ENCODE measurements at regions not wholly inside any gene's neighbourhood (a gene's known extent, or its start where the extent isn't known, plus 50 kb on each side); places are given as distances from the start of the nearest gene placed in this dataset.
"Not testable (repeated sequence)": the region's sequence is repeated elsewhere in the genome, so short reads cannot be mapped to it uniquely, and the experiment has no call there.

DNA sequence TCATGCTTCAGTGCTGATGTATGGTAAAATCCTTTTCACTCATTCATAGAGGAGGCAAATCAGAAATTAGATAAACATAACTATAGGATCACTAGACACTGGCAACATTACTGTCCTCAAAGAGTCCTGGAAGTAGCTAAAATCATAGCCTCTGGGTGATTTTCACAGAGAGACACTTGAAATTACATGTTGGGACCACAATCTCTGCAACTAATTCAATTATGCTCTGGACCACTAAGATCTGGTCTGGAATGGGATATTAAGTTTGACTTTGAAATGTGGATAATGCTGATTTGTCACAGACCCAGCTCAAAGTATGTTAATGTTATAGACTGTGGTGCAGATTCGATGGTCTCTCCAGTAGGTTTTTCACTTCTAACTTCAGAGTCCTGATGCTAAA is 214.6 kb upstream of the CCNH start:
- DNase-seq (ENCODE audit: low spot score) = no peak

DNA sequence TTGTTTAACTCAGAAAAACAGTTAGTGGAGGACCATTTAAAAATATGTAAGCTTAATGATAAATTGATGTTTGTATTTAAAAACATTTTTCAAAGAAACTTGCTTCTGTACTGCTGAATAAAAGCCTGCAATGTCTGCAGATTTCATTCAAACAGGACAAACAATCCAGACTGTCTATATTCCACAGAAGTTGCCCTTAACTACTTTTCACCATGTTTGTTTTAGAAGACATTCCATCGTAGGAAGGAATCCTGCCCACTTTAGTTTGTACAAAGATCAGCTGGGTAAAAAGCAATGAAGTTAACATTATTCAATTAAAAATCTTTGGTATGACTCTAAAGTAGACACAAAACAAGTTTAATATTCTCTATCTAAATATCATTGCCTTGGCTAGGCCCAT is 195.7 kb upstream of the CCNH start:
- no peak for DNase-seq (ENCODE audit: low spot score)

DNA sequence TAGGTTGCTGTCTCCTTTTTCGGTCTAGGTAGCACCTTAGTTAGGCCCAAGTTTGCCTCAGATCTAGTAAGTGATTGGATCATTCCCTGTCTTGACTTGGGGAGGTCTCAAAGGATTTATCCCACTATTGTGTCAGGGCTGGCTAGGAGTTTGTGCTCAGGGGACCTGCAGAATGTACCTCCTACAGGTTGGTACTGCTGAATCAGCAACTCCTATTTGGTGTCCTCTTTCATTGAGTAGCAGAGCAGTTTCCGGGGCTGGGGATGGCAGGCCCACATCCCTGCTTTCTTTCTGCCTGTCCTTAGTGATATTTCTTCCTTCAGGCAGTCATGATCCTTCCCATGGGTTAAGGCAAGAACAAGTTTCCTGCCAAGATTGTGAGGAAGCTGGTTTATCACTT is 192.9 kb upstream of the CCNH start:
- DNase-seq (ENCODE audit: low spot score) = no peak

DNA sequence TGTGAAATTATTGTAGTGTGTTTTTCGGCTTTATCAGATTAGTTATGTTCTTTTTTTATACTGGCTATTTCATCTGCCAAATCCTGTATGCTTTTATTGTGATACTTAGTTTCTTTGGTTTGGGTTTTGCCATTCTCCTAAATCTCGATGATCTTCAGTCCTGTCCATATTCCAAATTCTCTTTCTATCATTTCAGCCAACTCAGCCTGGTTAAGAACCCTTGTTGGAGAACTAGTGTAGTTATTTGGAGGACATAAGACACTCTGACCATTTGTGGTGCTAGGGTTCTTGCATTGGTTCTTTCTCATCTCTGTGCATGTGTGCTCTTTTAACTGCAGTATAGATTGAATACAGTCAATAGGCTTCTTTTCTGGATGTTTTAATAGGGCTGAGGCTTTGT is 187.0 kb upstream of the CCNH start:
- no peak for DNase-seq (ENCODE audit: low spot score)

DNA sequence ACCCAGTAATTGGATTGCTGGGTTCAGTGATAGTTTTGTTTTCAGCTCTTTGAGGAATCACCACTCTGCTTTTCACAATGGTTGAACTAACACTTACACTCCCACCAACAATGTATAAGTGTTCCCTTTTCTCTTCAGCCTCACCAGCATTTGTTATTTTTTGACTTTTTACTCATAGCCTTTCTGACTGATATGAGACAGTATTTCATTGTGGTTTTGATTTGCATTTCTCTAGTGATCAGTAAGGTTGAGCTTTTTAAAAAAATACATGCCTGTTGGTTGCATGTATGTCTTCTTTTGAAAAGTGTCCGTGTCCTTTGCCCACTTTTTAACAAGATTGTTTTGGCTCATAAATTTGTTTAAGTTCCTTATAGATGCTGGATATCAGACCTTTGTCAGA is 185.7 kb upstream of the CCNH start:
- no peak for DNase-seq (ENCODE audit: low spot score)

DNA sequence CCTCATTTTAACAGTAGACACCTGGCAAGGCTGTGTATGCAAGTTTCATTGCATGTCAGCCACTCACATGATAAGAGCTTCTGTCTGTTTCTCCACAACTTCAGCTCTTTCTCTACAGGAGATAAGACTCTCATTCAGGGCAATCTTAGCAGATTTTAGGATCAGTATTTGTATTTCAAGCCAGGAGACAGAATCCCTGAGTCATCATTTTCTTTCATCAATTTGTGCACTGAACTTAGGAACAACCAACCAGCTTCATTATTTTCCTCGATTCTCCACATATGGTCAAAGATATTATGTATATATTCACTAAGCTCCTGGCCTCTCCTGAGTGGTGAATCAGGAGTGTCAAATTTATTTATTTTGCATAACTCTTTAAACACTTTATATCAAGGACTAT is 181.8 kb upstream of the CCNH start:
- no peak for DNase-seq (ENCODE audit: low spot score)

DNA sequence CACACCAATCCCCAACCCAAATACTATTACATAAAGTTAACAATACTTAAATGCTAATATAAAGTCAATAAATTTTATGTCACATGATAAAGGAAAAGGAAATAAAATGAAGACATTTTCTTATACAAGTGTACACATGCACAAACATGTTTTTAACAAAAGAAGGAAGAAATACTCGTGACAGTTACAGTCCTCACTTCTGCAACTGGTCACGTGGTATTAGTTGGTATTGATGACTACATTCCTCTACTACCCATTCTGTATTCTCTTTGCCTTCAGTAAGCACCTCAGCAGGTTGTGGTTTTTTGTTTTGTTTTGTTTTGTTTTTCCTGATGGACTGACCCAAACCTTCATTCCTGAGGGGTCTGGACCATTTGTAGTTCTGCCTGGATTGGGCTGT is 176.9 kb upstream of the CCNH start:
- no peak for DNase-seq (ENCODE audit: low spot score)

DNA sequence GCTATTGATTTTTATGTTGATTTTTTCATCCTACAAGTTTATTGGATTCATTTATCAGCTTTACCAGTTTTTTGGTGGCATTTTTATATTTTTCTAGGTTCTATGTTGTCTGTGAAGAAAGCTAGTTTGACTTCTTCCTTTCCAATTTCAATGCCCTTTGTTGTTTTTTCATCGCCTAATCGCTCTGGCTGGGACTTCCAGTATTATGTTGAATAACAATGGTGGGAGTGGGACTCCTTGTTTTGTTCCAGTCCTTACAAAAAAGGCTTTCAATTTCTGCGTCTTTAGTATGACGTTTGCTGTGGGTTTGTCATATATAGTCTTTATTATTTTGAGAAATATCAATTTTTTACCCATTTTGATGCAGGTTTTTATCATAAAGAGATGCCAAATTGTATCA is 175.6 kb upstream of the CCNH start:
- DNase-seq (ENCODE audit: low spot score) = no peak

DNA sequence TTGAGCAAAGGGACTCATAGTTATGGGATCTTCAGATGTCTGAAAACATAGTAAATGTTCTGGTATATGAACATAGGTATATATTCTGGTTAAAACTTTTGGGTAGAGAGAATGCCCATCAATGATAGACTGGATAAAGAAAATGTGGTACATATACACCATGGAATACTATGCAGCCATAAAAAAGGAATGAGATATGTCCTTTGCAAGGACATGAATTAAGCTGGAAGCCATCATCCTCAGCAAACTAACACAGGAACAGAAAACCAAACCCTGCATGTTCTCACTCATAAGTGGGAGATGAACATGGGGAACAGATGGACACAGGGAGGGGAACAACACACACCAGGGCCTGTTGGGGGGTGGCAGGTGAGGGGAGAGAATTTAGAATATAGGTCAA is 171.0 kb upstream of the CCNH start:
- not testable (repeated sequence) for DNase-seq (ENCODE audit: low spot score)

DNA sequence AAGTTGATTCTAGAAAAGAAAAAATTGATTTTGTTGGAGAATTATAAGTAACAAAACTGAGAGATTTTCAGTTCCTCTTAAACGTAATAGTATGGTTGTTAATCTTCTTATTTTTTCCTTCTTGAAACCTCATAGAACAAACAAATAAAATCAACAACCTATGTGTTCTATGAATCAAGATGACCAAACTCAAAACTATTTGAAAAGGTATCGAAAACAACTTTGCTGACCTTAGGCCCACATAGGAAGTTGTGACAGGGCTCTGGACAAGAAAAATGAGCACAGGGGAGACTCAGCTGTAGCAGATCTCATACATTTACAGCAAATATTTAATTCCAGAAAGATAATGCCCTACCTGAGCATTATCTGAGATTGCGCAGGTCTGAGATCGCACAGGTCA is 169.4 kb upstream of the CCNH start:
- DNase-seq (ENCODE audit: low spot score) = no peak

DNA sequence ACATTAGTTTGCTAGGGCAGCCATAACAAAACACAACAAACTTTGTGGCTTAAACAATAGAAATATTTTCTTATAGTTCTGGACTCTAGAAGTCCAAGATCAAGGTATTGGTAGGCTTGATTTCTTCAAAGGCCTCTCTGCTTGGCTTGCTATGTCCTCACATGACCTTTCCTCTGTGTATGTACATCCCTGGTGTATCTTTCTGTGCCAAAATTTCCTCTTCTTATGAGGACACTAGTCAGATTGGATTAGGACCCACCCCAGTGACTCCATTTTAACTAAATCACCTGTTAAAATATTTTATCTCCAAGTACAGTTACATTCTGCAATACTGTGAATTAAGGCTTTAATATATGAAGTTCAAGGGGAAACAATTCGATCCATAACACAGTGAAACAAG is 168.9 kb upstream of the CCNH start:
- DNase-seq (ENCODE audit: low spot score) = no peak

DNA sequence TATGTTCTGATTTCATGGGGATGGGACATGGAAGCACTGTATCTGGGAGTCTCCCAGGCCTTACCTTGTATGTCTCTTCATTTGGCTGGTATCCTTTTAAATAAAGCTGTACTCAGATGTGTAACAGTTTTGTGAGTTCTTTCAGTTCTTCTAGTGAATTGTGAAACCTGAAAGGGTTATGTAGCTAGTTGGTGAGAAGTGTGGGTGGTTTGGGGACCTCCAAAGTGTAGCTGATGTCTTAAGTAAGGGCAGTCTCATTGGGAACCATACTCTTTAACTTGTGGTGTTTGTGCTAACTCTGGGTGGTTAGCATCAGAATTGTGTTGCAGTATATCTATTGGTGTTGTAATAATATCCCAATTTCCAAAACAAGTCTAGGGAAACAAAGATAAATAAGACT is 166.9 kb upstream of the CCNH start:
- DNase-seq (ENCODE audit: low spot score) = no peak

DNA sequence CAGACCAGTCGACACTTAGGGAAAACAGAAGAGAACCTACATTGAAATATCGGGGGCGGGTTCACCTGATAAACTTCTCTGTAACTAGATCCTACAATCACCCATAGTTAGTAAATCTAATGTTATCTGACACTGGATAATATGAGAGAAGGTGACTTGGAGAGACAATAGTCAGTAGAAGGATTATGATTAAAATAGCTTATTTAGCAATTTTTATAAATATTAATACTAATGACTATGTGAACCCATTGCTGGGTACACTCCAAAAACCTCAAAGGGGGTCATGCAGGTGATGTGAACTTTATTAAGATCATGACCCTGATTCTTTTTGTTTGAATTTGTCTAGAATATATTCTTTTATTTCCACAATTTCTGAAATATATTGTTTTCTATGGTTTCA is 164.1 kb upstream of the CCNH start:
- no peak for DNase-seq (ENCODE audit: low spot score)

DNA sequence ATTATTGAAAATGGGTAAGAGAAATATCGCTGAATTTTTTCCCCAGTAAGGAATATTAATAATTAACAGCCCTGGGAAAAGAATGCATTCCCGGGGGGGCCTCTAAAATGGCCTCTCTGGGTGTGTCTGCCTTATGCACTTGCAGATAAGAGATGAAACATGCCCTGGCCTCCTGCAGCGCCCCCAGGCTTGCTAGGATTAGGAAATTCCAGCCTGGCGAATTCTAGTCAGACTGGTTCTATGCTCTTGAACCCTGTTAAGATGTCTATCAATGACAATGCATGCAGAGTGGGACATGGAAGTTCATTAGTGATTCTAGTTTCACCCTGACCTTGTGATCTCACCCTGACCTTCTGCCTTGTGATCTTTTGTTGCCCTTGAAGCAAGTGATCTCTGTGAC is 163.6 kb upstream of the CCNH start:
- not testable (repeated sequence) for DNase-seq (ENCODE audit: low spot score)

DNA sequence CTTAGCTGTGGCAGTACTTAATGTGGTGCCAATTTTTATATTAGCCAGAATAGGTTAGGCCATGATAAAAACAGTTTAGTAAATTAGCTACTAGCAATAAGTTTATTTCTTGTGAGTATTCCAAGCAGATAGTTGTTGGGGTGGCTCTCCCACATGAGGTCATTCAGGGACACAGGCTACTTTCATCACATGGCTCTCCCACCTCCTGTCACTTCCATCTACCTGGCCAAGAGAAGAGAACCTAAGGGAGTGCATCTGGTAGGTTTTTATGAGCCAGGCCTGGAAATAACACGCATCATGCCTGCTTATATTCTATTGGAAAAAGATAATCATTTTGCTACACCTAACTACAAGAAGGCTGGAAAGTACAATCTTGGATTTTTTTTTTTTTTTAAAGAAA is 161.4 kb upstream of the CCNH start:
- no peak for DNase-seq (ENCODE audit: low spot score)

DNA sequence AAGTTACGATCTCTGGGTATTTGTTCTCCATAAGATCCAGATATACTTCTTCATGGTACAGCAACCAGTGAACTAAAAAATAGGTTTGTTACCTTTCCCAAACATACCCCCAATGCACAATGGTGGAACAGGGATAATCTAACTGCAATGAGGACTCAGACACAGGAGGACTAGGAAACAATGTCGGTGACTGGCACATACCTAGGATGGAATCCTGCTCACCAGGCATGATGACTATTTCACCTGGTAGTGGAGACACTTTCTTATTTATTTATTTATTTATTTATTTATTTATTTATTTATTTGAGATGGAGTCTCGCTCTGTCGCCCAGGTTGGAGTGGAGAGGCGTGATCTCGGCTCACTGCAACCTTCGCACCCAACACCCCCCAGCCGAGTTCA is 159.9 kb upstream of the CCNH start:
- no peak for DNase-seq (ENCODE audit: low spot score)

DNA sequence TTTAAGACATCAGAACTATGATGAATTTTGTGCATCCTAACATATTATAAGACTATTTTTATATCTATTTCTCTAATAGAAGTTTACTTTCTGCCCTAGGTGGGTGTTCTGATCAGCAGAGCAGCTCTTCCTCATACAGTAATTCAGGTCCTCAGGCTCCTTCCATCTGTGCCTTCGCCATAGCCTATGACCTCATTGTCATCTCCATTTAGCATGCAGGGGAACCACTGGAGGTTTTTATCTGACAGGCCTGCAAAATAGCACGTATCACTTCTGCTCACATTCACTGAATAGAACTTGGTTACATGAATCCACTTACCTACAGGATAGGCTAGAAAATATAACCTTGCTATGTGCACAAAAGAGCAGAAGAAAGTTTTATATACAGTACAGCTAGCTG is 159.4 kb upstream of the CCNH start:
- no peak for DNase-seq (ENCODE audit: low spot score)

DNA sequence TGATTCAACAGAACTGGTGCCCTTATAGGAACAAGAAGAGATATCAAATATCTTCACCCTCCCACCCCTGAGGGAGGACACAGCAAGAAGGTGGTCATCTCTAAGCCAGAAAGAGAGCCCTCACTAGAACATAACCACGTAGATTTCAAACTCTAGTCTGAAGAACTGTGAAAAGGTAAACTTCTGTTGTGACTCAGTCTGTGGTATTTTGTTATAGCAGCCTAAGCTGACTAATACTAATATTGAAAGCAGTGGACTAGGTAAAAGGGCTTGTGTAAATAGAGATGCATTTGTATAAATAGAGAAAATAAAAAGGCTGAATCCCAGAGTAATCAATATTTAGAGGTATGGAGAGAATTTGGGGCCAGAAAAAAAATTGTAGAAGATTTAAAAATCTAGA is 157.6 kb upstream of the CCNH start:
- no peak for DNase-seq (ENCODE audit: low spot score)

DNA sequence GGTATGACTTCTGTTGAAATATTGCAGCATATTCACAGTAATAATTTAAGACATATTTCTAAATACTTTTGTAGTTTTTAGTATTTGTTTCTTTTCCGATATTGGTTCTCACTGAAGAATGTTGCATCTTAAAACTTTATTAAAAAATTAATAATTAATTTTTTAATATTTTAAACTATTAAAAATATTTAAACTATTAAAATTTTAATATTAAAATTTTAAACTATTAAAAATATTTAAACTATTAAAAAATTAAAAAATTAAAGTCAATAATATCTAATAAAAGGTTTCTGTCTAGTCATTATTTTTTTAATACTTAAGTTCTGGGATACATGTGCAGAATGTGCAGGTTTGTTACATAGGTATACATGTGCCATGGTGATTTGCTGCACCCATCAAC is 149.3 kb upstream of the CCNH start:
- no peak for DNase-seq (ENCODE audit: low spot score)

DNA sequence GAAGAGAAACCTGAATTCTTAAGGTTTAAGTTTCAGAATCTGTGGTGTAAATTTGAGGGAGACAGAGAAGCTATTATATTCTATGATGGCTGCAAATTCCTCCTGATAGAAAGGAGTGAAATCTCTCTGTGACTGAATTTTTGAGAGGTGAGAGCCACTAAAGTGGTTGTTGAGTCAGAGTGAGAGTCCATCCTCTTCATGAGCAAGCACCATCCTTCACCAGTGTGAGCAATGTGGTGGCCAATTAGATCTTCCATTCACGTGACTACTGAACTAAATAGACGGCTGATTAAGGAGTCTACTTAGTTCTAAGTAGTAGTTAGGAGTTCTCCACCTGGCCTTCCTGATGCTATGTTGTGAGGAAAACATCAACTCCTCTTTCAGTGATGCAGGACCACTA is 147.8 kb upstream of the CCNH start:
- no peak for DNase-seq (ENCODE audit: low spot score)

DNA sequence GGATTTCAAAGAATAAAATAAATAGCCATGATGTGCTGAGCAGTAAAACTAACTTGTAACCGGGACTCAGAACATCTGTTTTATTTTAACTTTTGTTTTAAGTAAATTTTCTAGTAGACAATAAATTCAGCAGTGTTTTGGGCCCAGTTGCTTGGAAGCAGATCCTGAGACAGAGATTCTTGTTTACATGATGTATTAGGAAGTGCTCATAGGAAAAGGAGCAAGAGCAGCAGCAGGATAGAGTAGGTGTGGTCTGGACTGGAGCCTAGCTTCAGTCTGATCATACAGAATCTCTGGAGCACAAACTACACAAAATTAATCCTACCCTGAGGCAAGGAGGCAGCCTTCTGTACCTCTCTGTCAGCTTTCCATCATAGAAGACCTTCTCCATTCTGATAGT is 139.2 kb upstream of the CCNH start:
- no peak for DNase-seq (ENCODE audit: low spot score)

DNA sequence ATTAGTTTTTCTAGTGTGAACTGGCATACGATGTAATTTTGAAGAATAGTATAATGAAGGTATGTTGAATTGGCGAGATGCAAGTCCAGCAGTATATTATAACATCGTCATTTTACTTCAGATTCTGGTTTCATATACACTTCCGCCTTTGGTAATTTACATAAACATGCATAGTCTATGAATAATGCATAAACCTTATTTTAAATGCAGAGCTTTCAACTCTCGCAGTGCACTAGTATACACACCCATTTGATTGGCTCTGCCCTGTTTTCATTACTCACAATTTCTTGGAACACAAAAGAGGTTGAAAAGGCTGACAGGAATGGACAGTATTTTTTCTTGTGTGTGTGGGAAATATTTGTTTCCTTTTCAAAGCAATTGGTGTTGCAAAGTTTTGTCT is 128.9 kb upstream of the CCNH start:
- no peak for DNase-seq (ENCODE audit: low spot score)

DNA sequence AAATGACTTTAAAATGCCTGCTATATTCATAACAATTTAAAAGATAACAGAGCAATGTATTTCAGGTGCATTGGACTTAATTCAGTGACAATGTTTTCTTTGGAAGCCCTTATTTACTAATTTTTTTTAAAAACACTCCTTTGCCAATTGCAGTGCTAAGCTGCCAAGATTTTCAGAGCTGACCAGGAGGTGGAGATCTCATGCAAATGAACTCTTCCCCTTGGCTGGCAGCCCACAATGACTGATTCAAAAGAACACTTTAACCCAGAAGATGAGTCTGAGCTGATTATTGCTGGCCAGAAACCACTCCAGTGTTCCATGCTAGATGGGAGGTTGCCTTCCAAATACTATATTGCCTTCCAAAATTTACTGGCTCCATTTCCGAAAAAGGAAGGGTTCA is 128.3 kb upstream of the CCNH start:
- peak; percentile 5 for DNase-seq (ENCODE audit: low spot score)

DNA sequence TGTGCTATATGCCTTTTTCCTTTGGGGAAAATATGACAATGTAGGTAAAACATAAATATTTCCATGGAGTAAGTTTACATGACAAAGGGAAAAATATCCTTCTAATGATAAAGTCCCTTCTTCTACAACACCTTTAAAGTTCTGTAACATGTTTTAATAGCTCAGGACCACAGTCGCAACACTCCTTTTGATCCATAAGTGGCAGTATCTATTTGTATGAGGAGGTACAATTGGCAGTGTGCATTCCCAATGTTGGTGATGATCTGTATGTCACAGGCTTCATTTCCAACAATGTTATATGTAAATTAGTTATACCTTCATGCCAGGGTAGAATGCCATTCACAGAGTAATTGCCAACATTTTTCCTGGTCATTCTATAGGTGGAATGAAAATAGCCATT is 127.1 kb upstream of the CCNH start:
- no peak for DNase-seq (ENCODE audit: low spot score)

DNA sequence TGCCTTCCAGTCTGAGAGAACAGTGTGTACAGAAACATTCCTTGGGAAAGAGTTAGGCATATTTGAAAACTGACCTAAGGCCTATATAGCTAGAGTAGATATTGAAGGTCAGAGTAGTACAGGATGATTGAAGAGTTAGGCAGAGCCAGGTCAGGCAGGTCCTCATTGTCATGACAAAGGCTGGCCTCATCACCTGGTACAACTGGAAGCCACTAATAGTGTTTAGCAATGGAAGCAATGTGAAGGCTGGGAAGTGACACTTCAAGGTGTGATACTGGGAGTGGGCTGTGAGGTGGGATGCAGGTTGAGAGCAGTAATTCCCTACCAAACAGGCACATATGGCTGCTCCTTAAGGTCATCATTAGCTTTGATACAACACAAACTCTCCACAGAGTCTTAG is 123.6 kb upstream of the CCNH start:
- DNase-seq (ENCODE audit: low spot score) = no peak

DNA sequence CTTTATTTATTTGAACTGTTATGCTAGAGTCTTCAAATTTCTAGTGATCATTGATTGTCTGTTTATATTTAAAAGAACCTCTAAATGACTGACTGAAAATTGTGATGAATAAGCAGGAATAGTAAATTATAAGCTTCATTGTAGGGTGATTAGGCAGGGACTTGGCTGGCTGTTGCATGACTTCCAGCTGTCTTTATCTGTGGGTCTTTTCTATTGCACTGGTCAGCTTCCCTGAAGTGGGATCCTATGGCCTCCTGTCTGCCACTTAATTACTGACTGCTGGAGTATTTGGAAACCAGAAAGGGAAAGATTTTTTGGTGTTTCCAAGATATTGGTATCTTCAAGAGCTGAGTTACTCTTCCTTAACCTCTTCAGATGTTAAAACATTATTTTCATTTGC is 123.0 kb upstream of the CCNH start:
- DNase-seq (ENCODE audit: low spot score) = no peak
